IMR-90 (cell line): ENCODE measurements at regions not wholly inside any gene's neighbourhood (a gene's known extent, or its start where the extent isn't known, plus 50 kb on each side); places are given as distances from the start of the nearest gene placed in this dataset.

Experiments
- ATAC-seq: fragments of 200-7000 bp; cut with Tn5 transposase; 2 replicates; pipeline ENCODE4 v1.9.1; 2020; ENCODE audit warnings: low read depth, mild to moderate bottlenecking, moderate library complexity
- BruUV-seq: library from RNA; stranded (reverse); fragments of 400-500 nt; replicated peaks from 2 replicates; lab custom pipeline; 2021; lab: Mats Ljungman, UMichigan
- CTCF ChIA-PET: fragments of 300-600 bp; formaldehyde crosslinking; extraction: SDS; loops from one replicate; lab custom pipeline; 2021; ENCODE audit warnings: antibody characterized with exemption; lab: Yijun Ruan, JAX
- POLR2A ChIA-PET: fragments of 300-600 bp; sonication (Branson Sonifier 250); formaldehyde crosslinking; loops from one replicate; lab custom pipeline; 2022; ENCODE audit warnings: antibody characterized with exemption; ENCODE audit not compliant: unreplicated experiment; lab: Charles Lee
- DNase-seq: peaks from one replicate; pipeline ENCODE4 v3.0.0; 2013
- H2AFZ ChIP-seq: replicated peaks from 2 replicates; pipeline ENCODE3; 2013; ENCODE audit warnings: low read length, mild to moderate bottlenecking; ENCODE audit not compliant: poor library complexity
- H2AK5ac ChIP-seq: 2 replicates; pipeline ENCODE4 v1.6.1; 2013; ENCODE audit warnings: low read depth, low read length, inconsistent platforms
- H2AK9ac ChIP-seq: replicated peaks from 2 replicates; pipeline ENCODE3; 2013; ENCODE audit warnings: mild to moderate bottlenecking, low read depth, low read length, moderate library complexity; ENCODE audit not compliant: poor library complexity
- H2BK120ac ChIP-seq: 2 replicates; pipeline ENCODE4 v1.6.1; 2013; ENCODE audit warnings: low read depth, low read length, inconsistent platforms
- H2BK15ac ChIP-seq: 3 replicates; pipeline ENCODE4 v1.6.1; 2013; ENCODE audit warnings: low read depth, low read length, inconsistent platforms
- H2BK20ac ChIP-seq: 2 replicates; pipeline ENCODE4 v1.6.1; 2013; ENCODE audit warnings: low read depth, mild to moderate bottlenecking, inconsistent platforms, low read length, moderate library complexity
- H2BK5ac ChIP-seq: 2 replicates; pipeline ENCODE4 v1.6.1; 2013; ENCODE audit warnings: mild to moderate bottlenecking, low read depth, low read length, inconsistent platforms; ENCODE audit not compliant: poor library complexity, severe bottlenecking
- H3K14ac ChIP-seq: replicated peaks from 2 replicates; pipeline ENCODE4 v1.6.1; 2013; ENCODE audit warnings: low read depth, low read length, inconsistent platforms
- H3K18ac ChIP-seq: 2 replicates; pipeline ENCODE4 v1.6.1; 2013; ENCODE audit warnings: low read depth, low read length, control low read depth
- H3K23ac ChIP-seq: 2 replicates; pipeline ENCODE4 v1.6.1; 2013; ENCODE audit warnings: low read depth, low read length, inconsistent platforms
- H3K27ac ChIP-seq: 2 replicates; pipeline ENCODE4 v1.5.1; 2013; ENCODE audit warnings: mild to moderate bottlenecking, control low read depth, low read length; ENCODE audit not compliant: insufficient read depth
- H3K27me3 ChIP-seq: 2 replicates; pipeline ENCODE4 v1.6.1; 2013; ENCODE audit warnings: low read length; ENCODE audit not compliant: control insufficient read depth, insufficient read depth
- H3K36me3 ChIP-seq: 2 replicates; pipeline ENCODE4 v1.6.1; 2013; ENCODE audit warnings: low read length, mixed read lengths; ENCODE audit not compliant: control insufficient read depth, insufficient read depth
- H3K4ac ChIP-seq: 2 replicates; pipeline ENCODE4 v1.6.1; 2013; ENCODE audit warnings: low read depth, low read length, inconsistent platforms
- H3K4me1 ChIP-seq: 2 replicates; pipeline ENCODE4 v1.6.1; 2013; ENCODE audit warnings: low read length, mixed read lengths; ENCODE audit not compliant: control insufficient read depth, insufficient read depth
- H3K4me2 ChIP-seq: 2 replicates; pipeline ENCODE4 v1.6.1; 2013; ENCODE audit warnings: low read depth, mild to moderate bottlenecking, control low read depth, low read length, moderate library complexity
- H3K4me3 ChIP-seq: 2 replicates; pipeline ENCODE4 v1.5.1; 2013; ENCODE audit warnings: low read depth, mild to moderate bottlenecking, control low read depth, low read length, moderate library complexity; ENCODE audit not compliant: insufficient read depth
- H3K56ac ChIP-seq: 2 replicates; pipeline ENCODE4 v1.6.1; 2013; ENCODE audit warnings: low read length, inconsistent platforms; ENCODE audit not compliant: insufficient read depth; ENCODE audit errors: extremely low read depth
- H3K79me1 ChIP-seq, 2 experiments: 2 replicates each; pipeline ENCODE4 v1.6.1; 2013; ENCODE audit warnings: low read length in 2 of 2, inconsistent platforms in 1 of 2, low read depth in 1 of 2
- H3K9ac ChIP-seq: 2 replicates; pipeline ENCODE4 v1.6.1; 2013; ENCODE audit warnings: low read depth, low read length, control low read depth
- H3K9me1 ChIP-seq: 2 replicates; pipeline ENCODE4 v1.6.1; 2013; ENCODE audit warnings: low read length, inconsistent platforms; ENCODE audit not compliant: insufficient read depth
- H3K9me3 ChIP-seq: 2 replicates; pipeline ENCODE4 v1.6.1; 2013; ENCODE audit warnings: low read length; ENCODE audit not compliant: control insufficient read depth, insufficient read depth
- H4K20me1 ChIP-seq: 2 replicates; pipeline ENCODE4 v1.6.1; 2013; ENCODE audit warnings: low read length, inconsistent platforms; ENCODE audit not compliant: insufficient read depth
- H4K5ac ChIP-seq: 2 replicates; pipeline ENCODE4 v1.6.1; 2013; ENCODE audit warnings: mild to moderate bottlenecking, low read depth, low read length, control low read depth
- H4K8ac ChIP-seq, 2 experiments: 2 replicates each; pipeline ENCODE4 v1.6.1; 2013; ENCODE audit warnings: low read depth in 2 of 2, low read length in 2 of 2, control low read depth in 1 of 2, inconsistent platforms in 1 of 2
- H4K91ac ChIP-seq: 2 replicates; pipeline ENCODE4 v1.6.1; 2013; ENCODE audit warnings: low read depth, low read length, inconsistent platforms; ENCODE audit not compliant: insufficient read depth
- CEBPB ChIP-seq: IDR thresholded peaks from 2 replicates; pipeline ENCODE4 v1.6.1; 2012; ENCODE audit warnings: low read depth, low read length, improper control_type of control experiment
- MXI1 ChIP-seq: IDR thresholded peaks from 2 replicates; pipeline ENCODE4 v1.6.1; 2012; ENCODE audit warnings: low read depth, mild to moderate bottlenecking, low read length, moderate library complexity, borderline replicate concordance
- RAD21 ChIP-seq: IDR thresholded peaks from 2 replicates; pipeline ENCODE4 v1.6.1; 2012; ENCODE audit warnings: low read length, improper control_type of control experiment
- SMC3 ChIP-seq: fragments of 150-350 bp; IDR thresholded peaks from 2 replicates; pipeline ENCODE4 v1.6.1; 2016; ENCODE audit warnings: low read depth, mild to moderate bottlenecking, antibody characterized with exemption, low read length, moderate library complexity
- whole genome bisulfite sequencing, 2 experiments: methylation state at CpG; one replicate each; pipeline versions ENCODE4 v1.1.5 to v1.1.7; 2013; ENCODE audit warnings: missing lambda C conversion rate in 2 of 2; ENCODE audit not compliant: insufficient read length in 1 of 2; ENCODE audit errors: extremely low coverage in 2 of 2; 5-methylcytosine and 5-hydroxymethylcytosine counted together
- dilution Hi-C: fragments of 300-500 bp; cut with HindIII; formaldehyde crosslinking; loops from one replicate; pipeline ENCODE4 v1.14.3; 2018; ENCODE audit warnings: low sequenced_read_pairs; ENCODE audit not compliant: unreplicated experiment
- in situ Hi-C: fragments of 300-500 bp; cut with MboI; formaldehyde crosslinking; loops from 3 replicates; pipeline ENCODE4 v1.14.3; 2019; ENCODE audit warnings: low sequenced_read_pairs, inconsistent platforms, mixed read lengths
- intact Hi-C: fragments of 100-400 bp; cut with micrococcal nuclease; formaldehyde crosslinking; loops from 2 replicates; pipeline ENCODE4 v1.10.0; 2022

GRCh38 chr2:48865704-48866103, 110.2 kb upstream of the LHCGR start:
- Histone ChIP-seq H3K18ac (peak overlapping the region; percentile 91; the same call in 1 of the 2 replicates), H2BK5ac (no peak overlapping the region), H3K56ac (no peak overlapping the region), H3K27me3 (no peaks in the 10 kb centered on the region), H3K9me1 (no peaks in the 10 kb centered on the region), H3K14ac (no peak overlapping the region), H3K27ac (no peak overlapping the region), H3K9me3 (no peaks in the 10 kb centered on the region), H3K79me1 (no peaks in the 10 kb centered on the region), H3K4me1 (peaks cover 8% of the 10 kb centered on the region), H4K8ac (no peak overlapping the region), H3K9ac (no peak overlapping the region), H3K4me3 (no peak overlapping the region), H2BK15ac (no peak overlapping the region), H4K20me1 (no peaks in the 10 kb centered on the region), H2BK20ac (no peak overlapping the region), H3K36me3 (no peaks in the 10 kb centered on the region), H4K91ac (no peak overlapping the region; the same call in 1 of the 2 replicates), H4K5ac (peak overlapping the region; percentile 48; the same call in 1 of the 2 replicates), H2AK5ac (no peak overlapping the region), H2AFZ (no peak overlapping the region), H3K23ac (no peak overlapping the region), H3K4ac (no peak overlapping the region), H2AK9ac (no peak overlapping the region), H2BK120ac (no peak overlapping the region), H3K4me2 (no peak overlapping the region)
- TF ChIP-seq SMC3 (no peak), RAD21 (no peak), CEBPB (no peak), MXI1 (no peak)
- in situ Hi-C loops: no loop called here
- intact Hi-C loops: no loop called here
- BruUV-seq: no TSS peak
- no CpG with 5 or more reads among the region's 2 CpGs for WGBS, 2 experiments
- dilution Hi-C loops: no loop called here
- DNase-seq (no peak), ATAC-seq (no peak)
- ChIA-PET CTCF (interaction anchor here (1.7 kb wide), 1 partner anchor 138 kb away, joined by 4 read pairs; no protein-coding TSS in a partner anchor), POLR2A (no interaction called here)
